Erythroblast (primary cell): ENCODE measurements at regions not wholly inside any gene's neighbourhood (a gene's known extent, or its start where the extent isn't known, plus 50 kb on each side); places are given as distances from the start of the nearest gene placed in this dataset.

ENCODE experiments used
- GATA1 ChIP-seq: IDR thresholded peaks from 2 replicates; pipeline ENCODE4 v1.6.1; 2011; ENCODE audit warnings: low read depth, mild to moderate bottlenecking, control low read depth, low read length, moderate library complexity
- POLR2A ChIP-seq: IDR thresholded peaks from 2 replicates; pipeline ENCODE4 v1.6.1; 2011; ENCODE audit warnings: mild to moderate bottlenecking, low read length

DNA sequence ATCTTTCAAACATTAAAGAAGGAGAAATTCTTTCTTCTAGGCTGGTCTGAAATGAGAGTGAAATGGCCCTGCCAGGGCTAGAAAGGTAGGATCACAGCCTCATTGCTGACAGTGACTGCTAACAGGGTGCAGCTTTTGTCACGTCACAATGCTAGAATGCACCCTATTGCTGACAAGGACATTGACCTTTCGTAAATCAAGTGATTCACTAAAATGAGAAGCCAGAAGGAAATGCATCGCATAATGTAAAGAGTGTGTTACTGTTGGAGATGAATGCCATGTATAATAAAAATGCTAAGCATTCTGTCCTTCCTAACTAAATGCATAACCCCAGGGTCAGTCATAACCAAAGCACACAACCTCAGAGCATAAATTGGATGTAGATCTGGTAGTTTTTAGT lies 732.9 kb downstream of the TDRD15 start:
- TF ChIP-seq POLR2A = no peak
- no peak for TF ChIP-seq GATA1
